A204.1 (cell line): ENCODE measurements at regions not wholly inside any gene's neighbourhood (a gene's known extent, or its start where the extent isn't known, plus 50 kb on each side); places are given as distances from the start of the nearest gene placed in this dataset.

ENCODE experiments used
- FAIRE-seq: peaks from 2 replicates; lab custom pipeline; 2012; peaks lifted over from hg19 to GRCh38; lab: Jason Lieb, UNC

- FAIRE-seq: no peak
Measured at GRCh38 chr18:8969639-8970390, 132.7 kb upstream of the NDUFV2 start.

GRCh38 chr18:8970843-8971242 lies 131.7 kb upstream of the NDUFV2 start:
- no peak for FAIRE-seq

GRCh38 chr18:8972116-8972515 lies 130.4 kb upstream of the NDUFV2 start:
- FAIRE-seq: no peak

GRCh38 chr18:8974279-8974678 lies 128.2 kb upstream of the NDUFV2 start:
- no peak for FAIRE-seq

GRCh38 chr18:8974696-8975095 lies 127.8 kb upstream of the NDUFV2 start:
- peak; percentile 6 for FAIRE-seq

GRCh38 chr18:8975624-8976023 lies 126.9 kb upstream of the NDUFV2 start:
- no peak for FAIRE-seq

- no peak for FAIRE-seq
Measured at GRCh38 chr18:8976606-8977005, 125.9 kb upstream of the NDUFV2 start.

- no peak for FAIRE-seq
Measured at GRCh38 chr18:8977166-8977565, 125.3 kb upstream of the NDUFV2 start.

GRCh38 chr18:8977701-8978100 lies 124.8 kb upstream of the NDUFV2 start:
- FAIRE-seq: no peak

- no peak for FAIRE-seq
Measured at GRCh38 chr18:8978394-8978793, 124.1 kb upstream of the NDUFV2 start.

- FAIRE-seq: no peak
Measured at GRCh38 chr18:8979258-8979988, 123.1 kb upstream of the NDUFV2 start.

GRCh38 chr18:8980496-8980895 lies 122.0 kb upstream of the NDUFV2 start:
- peak; percentile 14 for FAIRE-seq

GRCh38 chr18:8980918-8981317 lies 121.6 kb upstream of the NDUFV2 start:
- peak; percentile 91 for FAIRE-seq

- peak; percentile 97 for FAIRE-seq
Measured at GRCh38 chr18:8982416-8983183, 119.9 kb upstream of the NDUFV2 start.

- no peak for FAIRE-seq
Measured at GRCh38 chr18:8983195-8983594, 119.3 kb upstream of the NDUFV2 start.

- no peak for FAIRE-seq
Measured at GRCh38 chr18:8984131-8984721, 118.3 kb upstream of the NDUFV2 start.

- no peak for FAIRE-seq
Measured at GRCh38 chr18:8987241-8987640, 115.3 kb upstream of the NDUFV2 start.

GRCh38 chr18:8988260-8988871 lies 114.1 kb upstream of the NDUFV2 start:
- no peak for FAIRE-seq

GRCh38 chr18:8989017-8989416 lies 113.5 kb upstream of the NDUFV2 start:
- FAIRE-seq: no peak

GRCh38 chr18:8989855-8990254 lies 112.6 kb upstream of the NDUFV2 start:
- FAIRE-seq: no peak

GRCh38 chr18:8990276-8991031 lies 112.0 kb upstream of the NDUFV2 start:
- no peak for FAIRE-seq
